ENCODE measurements at regions not wholly inside any gene's neighbourhood (a gene's known extent, or its start where the extent isn't known, plus 50 kb on each side); places are given as distances from the start of the nearest gene placed in this dataset.

DNA sequence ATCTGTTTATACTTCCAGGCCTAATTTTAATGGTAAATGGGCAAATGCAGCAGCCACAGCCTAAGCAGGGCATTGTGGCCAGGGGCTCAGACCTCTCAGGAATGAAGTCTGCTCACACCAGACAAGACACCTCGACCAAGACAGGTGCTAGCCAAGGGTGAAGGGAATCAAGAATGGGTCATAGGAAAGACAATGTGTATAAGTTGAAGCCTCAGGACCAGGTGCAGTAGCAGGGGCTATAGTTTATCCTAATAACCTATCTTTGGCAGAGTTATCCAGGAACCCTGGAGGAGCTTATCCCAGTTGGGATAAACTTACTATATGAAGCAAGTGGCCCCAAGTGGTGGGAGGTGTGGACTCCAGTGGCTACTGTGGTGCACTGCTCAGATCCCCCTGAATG is 165.0 kb upstream of the TAB2 start:
- Mint-ChIP-seq H3K9me3 (ENCODE audit: low read depth) (peaks cover 3% of the 10 kb centered on the region), H3K36me3 (peaks cover 66% of the 10 kb centered on the region), H3K4me1 (peaks cover 81% of the 10 kb centered on the region), H3K4me3 (no peak overlapping the region), H3K27ac (peak overlapping the region; percentile 94), H3K27me3 (no peaks in the 10 kb centered on the region)
- CTCF ChIA-PET, result interaction anchor here (0.7 to 4.8 kb wide), 6 partner anchors 16 to 279 kb away, joined by 3 to 26 read pairs (median 3); no protein-coding TSS in a partner anchor
- DNase-seq (no peak), ATAC-seq (no peak)

DNA sequence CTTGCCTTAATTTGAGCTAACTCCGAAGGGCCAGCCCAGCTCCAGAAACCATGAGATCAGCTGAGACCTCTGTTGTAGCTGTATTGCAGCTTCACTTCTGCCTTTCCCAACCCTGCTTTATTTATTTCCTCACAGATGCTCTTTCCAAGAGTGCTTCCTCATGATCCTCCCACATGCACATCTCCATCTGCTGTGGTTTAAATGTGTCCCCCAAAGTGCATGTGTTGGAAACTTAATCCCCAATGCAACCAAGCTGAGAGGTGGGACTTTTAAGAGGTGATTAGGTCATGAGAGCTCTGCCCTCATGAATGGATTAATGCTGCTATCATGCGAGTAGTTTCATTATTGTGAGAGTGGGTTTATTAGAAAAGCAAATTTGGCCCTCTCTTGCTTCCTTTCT is 164.4 kb upstream of the TAB2 start:
- Mint-ChIP-seq H3K4me3 (peak overlapping the region; percentile 49), H3K27ac (peak overlapping the region; percentile 94), H3K27me3 (no peaks in the 10 kb centered on the region), H3K9me3 (ENCODE audit: low read depth) (peaks cover 5% of the 10 kb centered on the region), H3K36me3 (peaks cover 69% of the 10 kb centered on the region), H3K4me1 (peaks cover 76% of the 10 kb centered on the region)
- CTCF ChIA-PET, result interaction anchor here (0.7 to 4.8 kb wide), 6 partner anchors 15 to 279 kb away, joined by 3 to 26 read pairs (median 4); no protein-coding TSS in a partner anchor
- ATAC-seq, result no peak
- DNase-seq, result no peak

DNA sequence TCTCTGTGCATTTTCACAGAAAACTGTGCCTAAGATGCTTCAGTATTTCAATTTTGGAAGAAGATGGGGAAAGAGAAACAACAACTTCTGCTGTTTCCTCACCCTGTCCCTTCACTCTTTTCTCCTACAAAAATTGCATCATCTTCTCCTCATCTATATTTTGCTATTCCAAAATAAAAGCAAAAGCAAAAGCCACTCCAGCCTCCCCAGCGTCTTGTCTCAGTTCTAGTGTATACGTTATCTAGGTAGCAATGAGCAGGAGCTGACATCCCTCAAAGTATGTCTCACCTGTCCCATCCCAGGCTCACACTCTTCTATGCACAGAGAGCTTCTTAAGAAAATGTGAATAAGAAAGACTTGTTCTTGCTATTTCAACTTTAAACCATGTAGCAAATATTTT is 163.8 kb upstream of the TAB2 start:
- Mint-ChIP-seq H3K27me3 (no peaks in the 10 kb centered on the region), H3K4me3 (peak overlapping the region; percentile 49)

DNA sequence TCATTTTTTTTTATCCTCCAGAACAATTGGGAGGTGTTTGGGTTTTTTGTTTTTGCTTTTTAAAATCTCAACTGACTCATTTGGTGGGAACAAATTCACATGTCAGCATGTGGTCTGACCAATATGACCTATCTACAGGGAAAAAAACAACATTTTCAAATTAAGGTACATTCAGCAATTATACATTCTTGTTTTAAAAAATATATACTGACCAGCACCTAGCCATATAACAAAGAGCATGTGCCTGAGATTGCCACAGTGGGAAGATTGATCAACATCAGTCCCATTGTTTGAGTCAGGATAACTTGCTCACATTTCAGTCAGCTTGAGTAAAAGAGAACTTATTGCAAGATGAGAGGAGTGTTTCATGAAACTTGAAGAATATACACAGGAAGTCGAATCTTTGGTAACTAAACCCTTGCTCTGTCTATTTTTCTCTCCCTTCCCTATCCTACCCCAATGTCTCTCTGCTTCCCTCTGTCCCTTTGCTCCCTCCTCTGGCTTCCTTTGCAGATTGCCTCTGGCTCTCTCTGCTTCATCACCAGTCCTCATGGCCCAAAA is 163.2 kb upstream of the TAB2 start:
- DNase-seq (no peak), ATAC-seq (peak; percentile 9)
- H3K4me3 Mint-ChIP-seq, result peak overlapping the region; percentile 49
- peak overlapping the region; percentile 94 for H3K27ac Mint-ChIP-seq
- peaks cover 66% of the 10 kb centered on the region for H3K4me1 Mint-ChIP-seq
- no peaks in the 10 kb centered on the region for H3K27me3 Mint-ChIP-seq
- CTCF ChIA-PET, result interaction anchor here (0.7 to 4.8 kb wide), 8 partner anchors 15 to 278 kb away, joined by 3 to 26 read pairs (median 4); no protein-coding TSS in a partner anchor
- H3K36me3 Mint-ChIP-seq, result peaks cover 70% of the 10 kb centered on the region
- peaks cover 6% of the 10 kb centered on the region for H3K9me3 Mint-ChIP-seq (ENCODE audit: low read depth)

More for the DNA sequence above, 163.8 kb upstream of the TAB2 start:
- Mint-ChIP-seq H3K36me3 (peaks cover 70% of the 10 kb centered on the region), H3K4me1 (peaks cover 72% of the 10 kb centered on the region), H3K27ac (peak overlapping the region; percentile 94), H3K9me3 (ENCODE audit: low read depth) (peaks cover 6% of the 10 kb centered on the region)
- CTCF ChIA-PET, result interaction anchor here (0.7 to 4.8 kb wide), 7 partner anchors 15 to 278 kb away, joined by 3 to 26 read pairs (median 4); no protein-coding TSS in a partner anchor
- DNase-seq (no peak), ATAC-seq (peak; percentile 50)

DNA sequence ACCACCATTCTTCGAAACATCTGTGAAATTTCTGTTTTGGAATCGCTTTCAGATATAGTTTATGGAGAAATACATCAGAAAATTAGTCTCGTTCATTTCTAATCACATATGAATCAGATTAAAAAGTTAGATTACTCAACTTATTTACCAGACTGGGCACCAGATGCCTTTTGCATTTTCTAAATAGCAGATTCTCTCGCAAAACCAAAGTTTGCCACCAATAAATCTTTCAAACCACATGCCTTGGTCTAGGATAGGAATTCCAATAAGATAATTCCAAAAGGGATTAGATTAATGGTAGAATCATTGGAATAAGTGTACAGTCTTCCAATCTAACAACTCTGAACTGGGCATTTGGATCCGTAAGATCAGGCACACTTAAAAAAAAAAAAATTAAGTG is 160.4 kb upstream of the TAB2 start:
- H3K36me3 Mint-ChIP-seq, result peaks cover 63% of the 10 kb centered on the region
- DNase-seq (no peak), ATAC-seq (no peak)
- H3K4me3 Mint-ChIP-seq, result no peak overlapping the region
- peaks cover 38% of the 10 kb centered on the region for H3K4me1 Mint-ChIP-seq
- peaks cover 6% of the 10 kb centered on the region for H3K9me3 Mint-ChIP-seq (ENCODE audit: low read depth)
- H3K27ac Mint-ChIP-seq, result no peak overlapping the region
- CTCF ChIA-PET, result no interaction called here
- H3K27me3 Mint-ChIP-seq, result no peaks in the 10 kb centered on the region

DNA sequence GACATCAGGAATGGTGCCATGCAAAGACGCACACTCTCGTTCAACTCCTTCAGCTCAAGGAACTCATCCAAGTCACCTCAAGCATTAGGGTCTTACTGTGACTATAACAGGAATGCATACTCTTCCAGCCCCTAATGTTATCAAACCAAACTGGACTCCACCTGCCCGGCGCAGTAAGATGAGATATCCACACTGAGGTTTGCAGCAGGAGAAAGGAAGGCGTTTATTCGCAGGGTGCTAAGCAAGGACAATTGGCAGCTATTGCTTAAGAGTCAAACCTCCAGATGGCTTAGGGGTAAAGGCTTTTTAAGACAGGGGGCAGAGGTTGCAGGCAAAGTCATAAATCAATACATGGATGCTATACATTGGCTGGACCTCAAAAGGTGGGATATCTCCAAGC is 159.4 kb upstream of the TAB2 start:
- CTCF ChIA-PET, result interaction anchor here (0.7 to 1.2 kb wide), 4 partner anchors 10 to 274 kb away, joined by 3 to 4 read pairs (median 3); no protein-coding TSS in a partner anchor
- Mint-ChIP-seq H3K27ac (no peak overlapping the region), H3K4me3 (no peak overlapping the region), H3K4me1 (peaks cover 28% of the 10 kb centered on the region), H3K27me3 (no peaks in the 10 kb centered on the region), H3K36me3 (peaks cover 62% of the 10 kb centered on the region), H3K9me3 (ENCODE audit: low read depth) (peaks cover 6% of the 10 kb centered on the region)
- ATAC-seq (no peak), DNase-seq (no peak)

DNA sequence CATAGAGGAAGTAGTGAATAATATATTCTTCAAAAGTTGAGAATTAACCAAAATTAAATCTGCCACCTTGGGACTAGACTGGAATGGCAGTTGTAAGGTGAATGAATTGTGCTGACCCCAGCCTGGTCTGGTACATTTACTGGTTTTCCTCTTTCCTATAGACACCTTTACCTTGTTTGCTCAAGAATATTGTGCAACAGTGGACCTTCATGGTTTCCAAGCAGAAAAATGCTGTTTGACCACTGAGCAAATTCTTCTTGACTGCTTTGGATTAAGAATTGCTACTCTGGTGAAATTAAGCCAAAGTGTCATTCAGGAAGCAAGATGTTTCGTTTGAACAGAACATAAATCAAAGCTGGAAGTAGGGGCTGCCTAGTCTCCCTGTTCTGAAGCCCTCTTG is 156.6 kb upstream of the TAB2 start:
- peaks cover 3% of the 10 kb centered on the region for H3K9me3 Mint-ChIP-seq (ENCODE audit: low read depth)
- no peak for DNase-seq
- H3K27ac Mint-ChIP-seq, result no peak overlapping the region
- ATAC-seq, result no peak
- CTCF ChIA-PET, result no interaction called here
- H3K36me3 Mint-ChIP-seq, result peaks cover 63% of the 10 kb centered on the region
- peaks cover 15% of the 10 kb centered on the region for H3K4me1 Mint-ChIP-seq
- no peak overlapping the region for H3K4me3 Mint-ChIP-seq
- H3K27me3 Mint-ChIP-seq, result no peaks in the 10 kb centered on the region

DNA sequence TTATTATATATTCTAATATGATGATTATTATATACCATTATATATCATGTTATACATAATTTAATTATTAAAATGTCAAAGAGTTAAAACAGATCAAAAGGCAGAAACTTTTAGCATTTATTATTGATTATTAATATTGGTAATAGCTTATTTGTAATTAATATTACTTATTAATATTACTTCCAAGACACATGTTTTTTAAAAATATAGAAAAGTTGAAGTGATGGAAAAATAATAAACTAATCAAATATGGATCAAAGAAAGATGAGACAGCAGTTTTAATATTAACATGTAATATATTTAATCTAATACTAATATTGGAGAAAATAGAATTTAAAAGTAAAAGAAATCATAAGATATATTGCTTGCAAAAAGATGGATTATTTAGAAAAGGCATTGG is 154.6 kb upstream of the TAB2 start:
- Mint-ChIP-seq H3K27me3 (no peaks in the 10 kb centered on the region), H3K4me1 (peaks cover 29% of the 10 kb centered on the region), H3K9me3 (ENCODE audit: low read depth) (peaks cover 2% of the 10 kb centered on the region), H3K4me3 (no peak overlapping the region), H3K27ac (no peak overlapping the region), H3K36me3 (peaks cover 47% of the 10 kb centered on the region)
- ATAC-seq (no peak), DNase-seq (no peak)
- CTCF ChIA-PET, result interaction anchor here (0.7 to 2.5 kb wide), 2 partner anchors 53 to 131 kb away, joined by 3 to 7 read pairs; no protein-coding TSS in a partner anchor

DNA sequence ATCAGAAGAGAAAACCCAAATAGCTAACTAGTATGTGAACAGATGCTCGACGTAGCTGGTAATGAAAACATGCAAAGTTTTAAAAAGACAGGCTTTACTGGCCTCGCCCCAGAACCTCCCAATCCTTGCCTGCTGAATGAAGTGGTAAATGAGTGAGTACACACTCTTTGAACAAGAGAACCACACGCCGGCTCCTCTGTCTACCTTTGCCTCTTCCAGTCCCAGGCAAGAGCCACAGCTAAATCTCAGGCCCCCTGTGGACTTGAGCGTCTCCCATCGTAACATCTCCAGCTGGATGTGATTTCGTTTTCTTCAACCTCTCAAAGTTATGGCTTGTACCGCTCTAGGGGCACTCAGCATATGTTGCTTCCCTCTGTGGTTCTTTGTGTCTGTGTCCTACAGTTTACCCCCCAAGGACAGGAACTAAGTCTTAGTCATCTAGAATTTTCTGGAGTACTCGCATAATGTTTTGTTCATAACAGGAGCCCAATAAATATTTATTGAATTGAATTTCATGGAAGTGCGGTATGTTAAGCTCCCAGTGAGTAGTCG is 153.2 kb upstream of the TAB2 start:
- H3K27ac Mint-ChIP-seq, result no peak overlapping the region
- DNase-seq (no peak), ATAC-seq (no peak)
- CTCF ChIA-PET, result interaction anchor here (0.7 to 2.5 kb wide), 8 partner anchors 13 to 159 kb away, joined by 3 to 7 read pairs (median 4); no protein-coding TSS in a partner anchor
- no peaks in the 10 kb centered on the region for H3K27me3 Mint-ChIP-seq
- H3K9me3 Mint-ChIP-seq (ENCODE audit: low read depth), result peaks cover 2% of the 10 kb centered on the region
- no peak overlapping the region for H3K4me3 Mint-ChIP-seq
- peaks cover 36% of the 10 kb centered on the region for H3K4me1 Mint-ChIP-seq
- peaks cover 41% of the 10 kb centered on the region for H3K36me3 Mint-ChIP-seq

DNA sequence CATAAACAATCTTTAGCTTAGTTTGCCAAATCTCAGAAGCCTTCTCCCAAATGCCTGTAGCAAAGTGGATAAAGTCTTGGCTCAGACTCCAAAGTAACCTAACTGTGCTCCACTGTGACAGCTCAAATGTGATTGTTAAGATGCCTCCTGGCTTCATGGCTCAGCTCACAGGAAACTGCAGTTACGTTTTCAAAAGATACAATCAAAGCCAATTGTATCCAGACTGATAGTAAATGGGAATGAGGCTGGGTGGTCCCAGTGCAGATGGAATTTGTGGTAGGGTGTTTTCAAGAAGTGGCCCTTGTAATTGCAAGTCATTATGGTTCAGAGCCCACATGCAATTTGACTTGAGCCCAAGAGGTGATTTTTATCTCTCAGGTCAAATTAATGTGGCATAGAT is 151.2 kb upstream of the TAB2 start:
- no peak for DNase-seq
- no peaks in the 10 kb centered on the region for H3K27me3 Mint-ChIP-seq
- peaks cover 2% of the 10 kb centered on the region for H3K9me3 Mint-ChIP-seq (ENCODE audit: low read depth)
- CTCF ChIA-PET, result interaction anchor here (1.2 to 1.4 kb wide), 3 partner anchors 9 to 16 kb away, joined by 3 to 6 read pairs (median 3); no protein-coding TSS in a partner anchor
- peaks cover 55% of the 10 kb centered on the region for H3K4me1 Mint-ChIP-seq
- H3K36me3 Mint-ChIP-seq, result peaks cover 35% of the 10 kb centered on the region
- H3K27ac Mint-ChIP-seq, result peak overlapping the region; percentile 30
- no peak overlapping the region for H3K4me3 Mint-ChIP-seq
- no peak for ATAC-seq

DNA sequence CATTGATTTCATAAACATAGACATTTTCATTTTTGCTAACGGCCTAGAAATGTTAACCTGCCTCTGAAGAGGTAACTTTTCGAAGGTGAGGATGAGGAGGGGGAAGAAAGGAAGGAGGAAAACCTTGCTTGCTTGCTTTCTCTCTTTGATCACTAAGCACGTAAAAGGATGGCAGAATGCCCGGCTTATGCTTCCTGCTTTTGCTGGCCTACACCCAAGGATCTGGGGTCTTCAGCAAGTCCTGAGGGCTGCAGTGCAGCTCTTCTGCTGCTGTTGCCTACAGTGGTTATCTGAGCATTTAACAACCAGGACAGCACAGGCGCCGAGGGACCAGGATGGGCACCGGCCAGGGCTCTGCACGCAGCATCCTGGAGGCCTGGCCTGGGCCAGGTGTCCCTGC is 150.8 kb upstream of the TAB2 start:
- Mint-ChIP-seq H3K27me3 (no peaks in the 10 kb centered on the region), H3K9me3 (ENCODE audit: low read depth) (peaks cover 2% of the 10 kb centered on the region), H3K27ac (peak overlapping the region; percentile 30), H3K4me3 (no peak overlapping the region), H3K36me3 (peaks cover 35% of the 10 kb centered on the region), H3K4me1 (peaks cover 59% of the 10 kb centered on the region)
- DNase-seq (no peak), ATAC-seq (no peak)
- CTCF ChIA-PET, result interaction anchor here (1.4 kb wide), 1 partner anchor 12 kb away, joined by 3 read pairs; no protein-coding TSS in a partner anchor

DNA sequence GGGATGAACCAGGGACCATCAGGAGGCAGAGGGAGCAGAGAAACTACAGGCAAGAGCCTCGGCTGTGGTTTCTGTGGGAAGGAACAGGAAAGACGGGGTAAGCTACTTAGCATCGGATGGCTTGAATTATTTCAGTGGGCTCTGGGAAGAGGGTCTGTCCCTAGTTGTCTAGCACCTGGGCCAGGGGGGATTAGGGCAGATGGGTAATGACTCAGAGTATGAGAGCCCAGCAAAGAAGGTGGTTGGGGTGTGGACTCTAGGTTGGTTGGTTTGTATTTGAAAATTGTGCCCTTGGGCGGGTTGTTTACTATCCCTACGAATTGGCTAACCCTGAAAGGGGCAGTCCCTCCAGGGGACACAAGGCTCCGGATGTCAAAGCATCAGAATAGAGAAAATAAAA is 148.5 kb upstream of the TAB2 start:
- ATAC-seq (peak; percentile 68), DNase-seq (peak; percentile 59)
- Mint-ChIP-seq H3K9me3 (ENCODE audit: low read depth) (peaks cover 2% of the 10 kb centered on the region), H3K27me3 (no peaks in the 10 kb centered on the region), H3K27ac (peak overlapping the region; percentile 85), H3K36me3 (peaks cover 36% of the 10 kb centered on the region), H3K4me1 (peaks cover 60% of the 10 kb centered on the region), H3K4me3 (peak overlapping the region; percentile 56)
- CTCF ChIA-PET, result interaction anchor here (1.0 to 1.9 kb wide), 9 partner anchors 10 to 263 kb away, joined by 3 to 5 read pairs (median 3); no protein-coding TSS in a partner anchor

DNA sequence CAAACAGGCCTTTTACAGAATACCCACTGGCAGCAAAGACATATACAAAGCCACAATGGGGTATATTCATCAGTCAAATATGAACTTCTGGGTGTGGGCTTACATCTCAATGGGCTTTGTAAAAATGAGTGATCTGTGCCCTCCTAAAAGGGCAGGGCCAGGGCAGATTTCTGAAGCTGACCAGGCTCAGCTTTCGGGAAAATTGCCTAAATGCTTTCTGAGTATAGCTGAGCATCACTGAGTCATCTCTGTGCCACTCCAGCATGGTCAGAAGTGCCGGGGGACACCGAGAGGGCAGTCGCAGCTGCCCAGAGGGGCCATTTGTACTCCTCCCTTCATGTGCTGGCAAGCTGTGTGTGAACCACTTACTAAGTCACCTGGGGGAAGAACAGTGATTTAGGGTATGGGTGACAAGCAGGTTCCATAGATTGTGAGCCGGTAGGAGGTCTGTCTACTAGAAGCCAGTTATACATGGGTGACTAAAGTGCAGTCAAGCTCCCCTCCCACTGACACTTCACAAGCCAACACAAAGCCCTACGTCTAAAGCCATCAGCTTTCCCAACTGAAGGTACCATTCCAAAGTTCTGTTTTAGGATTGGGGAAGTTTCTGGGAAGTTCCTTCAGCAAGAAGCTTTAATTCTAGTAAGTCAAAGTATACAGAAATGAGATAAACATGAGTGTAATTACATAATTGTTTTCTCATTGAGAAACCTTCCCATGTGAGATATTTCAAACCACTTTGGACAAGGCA is 147.6 kb upstream of the TAB2 start:
- peaks cover 31% of the 10 kb centered on the region for H3K36me3 Mint-ChIP-seq
- DNase-seq (no peak), ATAC-seq (peak; percentile 12)
- H3K4me1 Mint-ChIP-seq, result peaks cover 64% of the 10 kb centered on the region
- no peaks in the 10 kb centered on the region for H3K27me3 Mint-ChIP-seq
- H3K27ac Mint-ChIP-seq, result peak overlapping the region; percentile 85
- no peak overlapping the region for H3K4me3 Mint-ChIP-seq
- CTCF ChIA-PET, result interaction anchor here (0.8 to 1.9 kb wide), 7 partner anchors 14 to 262 kb away, joined by 3 to 5 read pairs (median 3); no protein-coding TSS in a partner anchor
- H3K9me3 Mint-ChIP-seq (ENCODE audit: low read depth), result peaks cover 2% of the 10 kb centered on the region
